Gastrocnemius medialis (tissue), 4 donors: ENCODE measurements at regions not wholly inside any gene's neighbourhood (a gene's known extent, or its start where the extent isn't known, plus 50 kb on each side); places are given as distances from the start of the nearest gene placed in this dataset.

Source experiments
- CTCF ChIP-seq, 5 experiments: fragments of 450-650 bp in 3 of 5; fragments of 200-600 bp in 2 of 5; sonication (generic) in 2 of 5; IDR thresholded peaks in 4 of 5; conservative IDR thresholded peaks in 1 of 5; 1 replicate in 4 of 5; 2 replicates in 1 of 5; pipeline ENCODE4 v1.5.1; 2016 to 2019; ENCODE audit warnings: antibody characterized with exemption in 5 of 5, mild to moderate bottlenecking in 3 of 5, moderate library complexity in 3 of 5
- POLR2A ChIP-seq, 2 donors: fragments of 450-650 bp; IDR thresholded peaks; one replicate each; pipeline ENCODE4 v1.6.1; 2017; ENCODE audit warnings: antibody characterized with exemption in 2 of 2, mild to moderate bottlenecking in 2 of 2, moderate library complexity in 2 of 2

GRCh38 chr2:60652832-60653340 lies 99.4 kb upstream of the BCL11A start:
- no peak for TF ChIP-seq CTCF (IDR thresholded peaks at IDR 0.05 in 4 of 5, conservative IDR thresholded peaks at IDR 0.05 in 1 of 5)
- no peak for TF ChIP-seq POLR2A (IDR thresholded peaks at IDR 0.05)
